ENCODE measurements at regions not wholly inside any gene's neighbourhood (a gene's known extent, or its start where the extent isn't known, plus 50 kb on each side); places are given as distances from the start of the nearest gene placed in this dataset.

GRCh38 chr12:25417071-25417470 lies 136.0 kb downstream of the LMNTD1 start:
- Histone ChIP-seq H3K4me1 (replicated peaks in 1 of 2; ENCODE audit: control insufficient read depth in 2 of 2, insufficient read depth in 2 of 2, low read length in 2 of 2) (no peaks in the 10 kb centered on the region), H3K4me2 (ENCODE audit: insufficient read depth, low read length) (no peak overlapping the region), H3K9ac (ENCODE audit: insufficient read depth in 1 of 2, low read depth in 2 of 2, low read length in 2 of 2) (no peak overlapping the region), H3K4me3 (no peak overlapping the region), H4K20me1 (replicated peaks; ENCODE audit: control insufficient read depth, insufficient read depth, low read length) (no peaks in the 10 kb centered on the region), H3K27me3 (ENCODE audit: control insufficient read depth in 2 of 2, insufficient read depth in 2 of 2, low read length in 2 of 2) (peaks cover 0 to 1% of the 10 kb centered on the region in 2 experiments; a peak in 1 of 5 replicates), H3K9me3 (replicated peaks; ENCODE audit: control insufficient read depth, insufficient read depth, low read depth, low read length) (no peaks in the 10 kb centered on the region), H3K27ac (ENCODE audit: extremely low read depth, low read depth, low read length) (no peak overlapping the region), H3K9me1 (ENCODE audit: control insufficient read depth, insufficient read depth, low read length) (no peaks in the 10 kb centered on the region), H3K36me3 (ENCODE audit: control insufficient read depth, insufficient read depth, low read length) (no peaks in the 10 kb centered on the region), H2AFZ (ENCODE audit: low read depth, low read length) (no peak overlapping the region), H3K79me2 (ENCODE audit: control insufficient read depth, insufficient read depth, low read length) (no peaks in the 10 kb centered on the region)
- WGBS (ENCODE audit: insufficient coverage, low coverage, missing lambda C conversion rate), result 0% methylated on average over 3 of the region's 3 CpGs
- FAIRE-seq (no peak), DNase-seq (ENCODE audit: extremely low read depth in 1 of 4, low spot score in 3 of 4) (no peak), ATAC-seq (no peak)
- POLR2A ChIA-PET, result no interaction called here
- BruUV-seq (replicated peaks), result no TSS peak
- TF ChIP-seq SP1 (CRISPR knock-in tag; IDR thresholded peaks at IDR 0.05), result no peak
- no peak for TF ChIP-seq BRF2 (IDR thresholded peaks at IDR 0.05; ENCODE audit: borderline replicate concordance, insufficient read depth, insufficient read length)
- TF ChIP-seq FOXA1 (IDR thresholded peaks at IDR 0.05; ENCODE audit: borderline replicate concordance), result no peak
- TF ChIP-seq CHCHD3 (CRISPR knock-in tag; IDR thresholded peaks at IDR 0.05), result no peak
- TF ChIP-seq SNRNP70 (optimal IDR thresholded peaks at IDR 0.05; ENCODE audit: low read depth, low read length), result no peak
- no peak for TF ChIP-seq PBX2 (CRISPR knock-in tag; IDR thresholded peaks at IDR 0.05; ENCODE audit: low read depth)
- TF ChIP-seq PBX2 (tag; conservative IDR thresholded peaks at IDR 0.05; ENCODE audit: low read depth), result no peak
- TF ChIP-seq POLR2AphosphoS5 (IDR thresholded peaks at IDR 0.05; ENCODE audit: control insufficient read depth, insufficient read depth, low read depth, low read length), result no peak
- no peak for TF ChIP-seq ATF6 (CRISPR knock-in tag; IDR thresholded peaks at IDR 0.05)
- no peak for TF ChIP-seq RFX1 (IDR thresholded peaks at IDR 0.05)
- TF ChIP-seq POLR2A (conservative IDR thresholded peaks at IDR 0.05), result no peak
- TF ChIP-seq ZBTB43 (CRISPR knock-in tag; IDR thresholded peaks at IDR 0.05), result no peak
- intact Hi-C loops (cut with micrococcal nuclease), result no loop called here
- in situ Hi-C loops (cut with MboI), result no loop called here
- CTCF ChIA-PET (ENCODE audit: low intra/inter-chr PET ratio), result no interaction called here
